ENCODE measurements at regions not wholly inside any gene's neighbourhood (a gene's known extent, or its start where the extent isn't known, plus 50 kb on each side); places are given as distances from the start of the nearest gene placed in this dataset.
A peak's percentile ranks its signal among the peaks of the same experiment; 100 is the strongest.

GRCh38 chr5:125117566-125117965 lies 371.1 kb upstream of the ZNF608 start:
- in situ Hi-C loops (cut with HindIII; ENCODE audit: low pct_unique_long_range_greater_than_20kb, low sequenced_read_pairs), result no loop called here
- no peak for DNase-seq (ENCODE audit: low read depth)

GRCh38 chr5:125120012-125120411 lies 373.6 kb upstream of the ZNF608 start:
- no peak for DNase-seq (ENCODE audit: low read depth)
- in situ Hi-C loops (cut with HindIII; ENCODE audit: low pct_unique_long_range_greater_than_20kb, low sequenced_read_pairs), result no loop called here

- DNase-seq (ENCODE audit: low read depth), result no peak
- in situ Hi-C loops (cut with HindIII; ENCODE audit: low pct_unique_long_range_greater_than_20kb, low sequenced_read_pairs), result no loop called here
Measured at GRCh38 chr5:125125031-125125823, 378.8 kb upstream of the ZNF608 start.

- in situ Hi-C loops (cut with HindIII; ENCODE audit: low pct_unique_long_range_greater_than_20kb, low sequenced_read_pairs), result no loop called here
- no peak for DNase-seq (ENCODE audit: low read depth)
Measured at GRCh38 chr5:125126050-125126449, 379.6 kb upstream of the ZNF608 start.

- in situ Hi-C loops (cut with HindIII; ENCODE audit: low pct_unique_long_range_greater_than_20kb, low sequenced_read_pairs), result no loop called here
- DNase-seq (ENCODE audit: low read depth), result no peak
Measured at GRCh38 chr5:125129151-125129806, 382.8 kb upstream of the ZNF608 start.

GRCh38 chr5:125130591-125130990 lies 384.2 kb upstream of the ZNF608 start:
- in situ Hi-C loops (cut with HindIII; ENCODE audit: low pct_unique_long_range_greater_than_20kb, low sequenced_read_pairs), result no loop called here
- no peak for DNase-seq (ENCODE audit: low read depth)

- DNase-seq (ENCODE audit: low read depth), result peak; percentile 67
- in situ Hi-C loops (cut with HindIII; ENCODE audit: low pct_unique_long_range_greater_than_20kb, low sequenced_read_pairs), result no loop called here
Measured at GRCh38 chr5:125134216-125135081, 388.0 kb upstream of the ZNF608 start.

- in situ Hi-C loops (cut with HindIII; ENCODE audit: low pct_unique_long_range_greater_than_20kb, low sequenced_read_pairs), result no loop called here
- DNase-seq (ENCODE audit: low read depth), result peak; percentile 54
Measured at GRCh38 chr5:125137535-125137934, 391.1 kb upstream of the ZNF608 start.

- DNase-seq (ENCODE audit: low read depth), result no peak
- in situ Hi-C loops (cut with HindIII; ENCODE audit: low pct_unique_long_range_greater_than_20kb, low sequenced_read_pairs), result no loop called here
Measured at GRCh38 chr5:125138266-125138665, 391.8 kb upstream of the ZNF608 start.

- in situ Hi-C loops (cut with HindIII; ENCODE audit: low pct_unique_long_range_greater_than_20kb, low sequenced_read_pairs), result no loop called here
- no peak for DNase-seq (ENCODE audit: low read depth)
Measured at GRCh38 chr5:125139590-125139989, 393.2 kb upstream of the ZNF608 start.

- no peak for DNase-seq (ENCODE audit: low read depth)
- in situ Hi-C loops (cut with HindIII; ENCODE audit: low pct_unique_long_range_greater_than_20kb, low sequenced_read_pairs), result no loop called here
Measured at GRCh38 chr5:125140220-125140619, 393.8 kb upstream of the ZNF608 start.

- DNase-seq (ENCODE audit: low read depth), result no peak
- in situ Hi-C loops (cut with HindIII; ENCODE audit: low pct_unique_long_range_greater_than_20kb, low sequenced_read_pairs), result no loop called here
Measured at GRCh38 chr5:125140855-125141254, 394.4 kb upstream of the ZNF608 start.

- in situ Hi-C loops (cut with HindIII; ENCODE audit: low pct_unique_long_range_greater_than_20kb, low sequenced_read_pairs), result no loop called here
- no peak for DNase-seq (ENCODE audit: low read depth)
Measured at GRCh38 chr5:125142458-125142857, 396.0 kb upstream of the ZNF608 start.

GRCh38 chr5:125143011-125143410 lies 396.6 kb upstream of the ZNF608 start:
- no peak for DNase-seq (ENCODE audit: low read depth)
- in situ Hi-C loops (cut with HindIII; ENCODE audit: low pct_unique_long_range_greater_than_20kb, low sequenced_read_pairs), result no loop called here

GRCh38 chr5:125148076-125148475 lies 401.6 kb upstream of the ZNF608 start:
- no peak for DNase-seq (ENCODE audit: low read depth)
- in situ Hi-C loops (cut with HindIII; ENCODE audit: low pct_unique_long_range_greater_than_20kb, low sequenced_read_pairs), result no loop called here

GRCh38 chr5:125148706-125149105 lies 402.3 kb upstream of the ZNF608 start:
- in situ Hi-C loops (cut with HindIII; ENCODE audit: low pct_unique_long_range_greater_than_20kb, low sequenced_read_pairs), result no loop called here
- no peak for DNase-seq (ENCODE audit: low read depth)

GRCh38 chr5:125149110-125149509 lies 402.7 kb upstream of the ZNF608 start:
- DNase-seq (ENCODE audit: low read depth), result no peak
- in situ Hi-C loops (cut with HindIII; ENCODE audit: low pct_unique_long_range_greater_than_20kb, low sequenced_read_pairs), result no loop called here

GRCh38 chr5:125149527-125149926 lies 403.1 kb upstream of the ZNF608 start:
- no peak for DNase-seq (ENCODE audit: low read depth)
- in situ Hi-C loops (cut with HindIII; ENCODE audit: low pct_unique_long_range_greater_than_20kb, low sequenced_read_pairs), result no loop called here

GRCh38 chr5:125150041-125150669 lies 403.7 kb upstream of the ZNF608 start:
- no peak for DNase-seq (ENCODE audit: low read depth)
- in situ Hi-C loops (cut with HindIII; ENCODE audit: low pct_unique_long_range_greater_than_20kb, low sequenced_read_pairs), result no loop called here
